Upper lobe of left lung (tissue), 6 donors: ENCODE measurements at regions not wholly inside any gene's neighbourhood (a gene's known extent, or its start where the extent isn't known, plus 50 kb on each side); places are given as distances from the start of the nearest gene placed in this dataset.

Experiments
- ATAC-seq, 2 donors: fragments of 200-7000 bp; cut with Tn5 transposase; one replicate each; pipeline ENCODE4 v1.9.1; 2022; ENCODE audit warnings: mild to moderate bottlenecking in 2 of 2, moderate library complexity in 2 of 2; ENCODE audit not compliant: low FRiP score in 2 of 2
- DNase-seq, 2 donors: peaks; one replicate each; pipeline ENCODE4 v3.0.0-alpha.2; 2019 to 2020
- H3K27ac ChIP-seq, 4 donors: fragments of 200-600 bp; sonication (generic); one replicate each; pipeline ENCODE4 v1.5.1; 2016 to 2019
- H3K27me3 ChIP-seq, 4 donors: fragments of 200-600 bp; sonication (generic); one replicate each; pipeline ENCODE4 v1.5.1; 2017 to 2019
- H3K36me3 ChIP-seq, 4 donors: fragments of 200-600 bp; sonication (generic); one replicate each; pipeline ENCODE4 v1.5.1; 2016 to 2019
- H3K4me1 ChIP-seq, 4 donors: fragments of 200-600 bp; sonication (generic); one replicate each; pipeline ENCODE4 v1.5.1; 2018 to 2019
- H3K4me3 ChIP-seq, 4 donors: fragments of 200-600 bp; sonication (generic); one replicate each; pipeline ENCODE4 v1.5.1; 2017 to 2019; ENCODE audit warnings: mild to moderate bottlenecking in 2 of 4, moderate library complexity in 1 of 4
- H3K9me3 ChIP-seq, 4 donors: fragments of 200-600 bp; sonication (generic); one replicate each; pipeline ENCODE4 v1.5.1; 2018 to 2019
- CTCF ChIP-seq, 6 experiments: fragments of 450-650 bp in 4 of 6; fragments of 200-600 bp in 2 of 6; sonication (generic) in 2 of 6; IDR thresholded peaks; one replicate each; pipeline ENCODE4 v1.5.1; 2016 to 2019; ENCODE audit warnings: antibody characterized with exemption in 6 of 6
- EP300 ChIP-seq, 4 donors: sonication (generic); formaldehyde crosslinking; IDR thresholded peaks; one replicate each; pipeline ENCODE4 v1.5.1; 2017; ENCODE audit warnings: antibody characterized with exemption in 4 of 4, control low read depth in 2 of 4
- POLR2A ChIP-seq, 4 donors: fragments of 450-650 bp; IDR thresholded peaks; one replicate each; pipeline ENCODE4 v1.5.1; 2016 to 2017; ENCODE audit warnings: antibody characterized with exemption in 4 of 4, mild to moderate bottlenecking in 2 of 4
- POLR2AphosphoS5 ChIP-seq, 2 donors: sonication (generic); formaldehyde crosslinking; IDR thresholded peaks; one replicate each; pipeline ENCODE4 v1.5.1; 2017; ENCODE audit warnings: antibody characterized with exemption in 2 of 2
- WGBS, 2 donors: methylation state at CpG; one replicate each; pipeline ENCODE4 v1.1.5; 2017 to 2018; 5-methylcytosine and 5-hydroxymethylcytosine counted together
- donor health status: DM: no; HTN: no; CAD: no; lungs with moderate emphysema.
- donor health status: DM: no; HTN: yes; CAD: no; lungs with severe emphysema.

DNA sequence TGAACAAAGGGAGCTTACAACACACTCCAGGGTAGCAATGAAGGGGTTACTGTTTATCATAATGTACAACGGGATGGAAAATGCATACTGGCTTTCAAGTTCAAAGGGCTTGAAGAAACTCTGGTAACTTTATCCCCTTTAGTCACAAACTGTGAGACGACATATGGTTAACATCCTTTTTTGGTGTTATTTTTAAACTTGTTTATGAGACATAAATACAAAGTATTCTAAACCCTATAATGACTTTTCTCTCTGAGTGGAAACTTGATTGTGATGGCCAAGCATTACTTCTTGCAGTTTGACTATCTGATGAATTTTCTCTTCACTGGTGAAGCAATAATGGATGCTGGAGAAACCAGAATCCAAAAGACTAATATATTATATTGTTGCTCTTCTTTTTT is 62.0 kb upstream of the SEMA3A start:
- WGBS, 2 donors: 39 to 41% methylated on average over 2 of the region's 2 CpGs
- ATAC-seq (no peak), DNase-seq (no peak)
- H3K4me1 ChIP-seq: no peaks in the 10 kb centered on the region
- H3K36me3 ChIP-seq: no peaks in the 10 kb centered on the region
- no peak overlapping the region for H3K27ac ChIP-seq
- H3K27me3 ChIP-seq: no peaks in the 10 kb centered on the region
- H3K4me3 ChIP-seq: no peak overlapping the region
- H3K9me3 ChIP-seq: no peaks in the 10 kb centered on the region
- TF ChIP-seq CTCF (IDR thresholded peaks at IDR 0.05) (no peak), POLR2AphosphoS5 (IDR thresholded peaks at IDR 0.05) (no peak), POLR2A (IDR thresholded peaks at IDR 0.05) (no peak), EP300 (IDR thresholded peaks at IDR 0.05) (no peak)

- ATAC-seq (no peak), DNase-seq (no peak)
- H3K27me3 ChIP-seq: no peaks in the 10 kb centered on the region
- WGBS, 2 donors: 70% methylated on average over 3 of the region's 3 CpGs
- H3K36me3 ChIP-seq: no peaks in the 10 kb centered on the region
- no peak for TF ChIP-seq EP300 (IDR thresholded peaks at IDR 0.05)
- TF ChIP-seq CTCF (IDR thresholded peaks at IDR 0.05): no peak
- TF ChIP-seq POLR2A (IDR thresholded peaks at IDR 0.05): no peak
- no peak for TF ChIP-seq POLR2AphosphoS5 (IDR thresholded peaks at IDR 0.05)
- no peak overlapping the region for H3K4me3 ChIP-seq
- H3K27ac ChIP-seq: no peak overlapping the region
- no peaks in the 10 kb centered on the region for H3K9me3 ChIP-seq
- H3K4me1 ChIP-seq: peaks cover 0 to 22% (median 15%) of the 10 kb centered on the region in 4 donors
Measured at GRCh38 chr7:84251277-84251781, 56.7 kb upstream of the SEMA3A start.

DNA sequence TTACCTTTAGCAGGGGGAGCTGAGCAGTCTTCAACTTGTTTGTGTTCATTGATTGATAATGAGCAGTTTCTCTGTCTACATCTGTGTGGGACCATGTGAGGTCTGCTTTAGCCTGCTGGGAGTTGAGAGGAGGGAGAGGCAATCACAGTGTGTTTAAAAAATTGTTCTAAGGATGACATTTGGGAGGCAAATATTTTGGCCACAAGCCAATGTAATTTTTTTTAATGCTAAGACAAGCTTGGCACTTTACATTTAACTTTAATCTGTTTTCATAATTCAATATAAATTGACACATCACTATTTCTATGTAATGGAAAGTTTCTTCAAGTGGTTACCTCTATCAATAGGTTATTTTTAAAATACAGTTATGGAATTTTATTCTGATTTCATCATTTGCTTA is 55.9 kb upstream of the SEMA3A start:
- H3K27ac ChIP-seq: no peak overlapping the region
- H3K27me3 ChIP-seq: no peaks in the 10 kb centered on the region
- ATAC-seq (no peak), DNase-seq (no peak)
- no peaks in the 10 kb centered on the region for H3K36me3 ChIP-seq
- H3K4me3 ChIP-seq: no peak overlapping the region
- peaks cover 0 to 22% (median 15%) of the 10 kb centered on the region in 4 donors for H3K4me1 ChIP-seq
- H3K9me3 ChIP-seq: peaks cover 0 to 6% (median 3%) of the 10 kb centered on the region in 4 donors
- TF ChIP-seq EP300 (IDR thresholded peaks at IDR 0.05): no peak
- no peak for TF ChIP-seq POLR2A (IDR thresholded peaks at IDR 0.05)
- TF ChIP-seq CTCF (IDR thresholded peaks at IDR 0.05): no peak
- TF ChIP-seq POLR2AphosphoS5 (IDR thresholded peaks at IDR 0.05): no peak

DNA sequence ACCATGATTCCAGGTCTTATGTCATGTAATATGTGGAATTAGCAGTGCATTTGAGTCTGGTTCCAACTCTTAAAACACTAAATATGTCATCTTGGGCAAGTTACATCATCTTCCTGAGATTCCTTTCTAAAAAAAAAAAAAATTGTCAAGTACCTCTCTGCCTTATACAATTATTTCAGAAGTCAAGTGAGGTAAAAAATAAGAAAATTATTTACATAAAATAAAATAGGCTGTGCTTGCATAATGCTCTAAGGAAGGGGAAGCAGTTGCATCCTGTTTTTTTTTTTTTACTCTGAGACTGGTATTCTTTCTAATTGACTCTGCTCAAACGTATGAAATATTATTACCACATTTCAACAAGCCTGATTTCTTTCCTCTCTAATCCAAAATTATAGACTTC is 55.1 kb upstream of the SEMA3A start:
- H3K9me3 ChIP-seq: peaks cover 0 to 7% (median 3%) of the 10 kb centered on the region in 4 donors
- peaks cover 0 to 22% (median 15%) of the 10 kb centered on the region in 4 donors for H3K4me1 ChIP-seq
- H3K27ac ChIP-seq: peak overlapping the region in 1 of 4 donors; percentile 67
- H3K27me3 ChIP-seq: no peaks in the 10 kb centered on the region
- peak in 1 of 2 donors; percentile 47 for ATAC-seq
- H3K36me3 ChIP-seq: no peaks in the 10 kb centered on the region
- TF ChIP-seq EP300 (IDR thresholded peaks at IDR 0.05) (no peak), POLR2A (IDR thresholded peaks at IDR 0.05) (no peak), POLR2AphosphoS5 (IDR thresholded peaks at IDR 0.05) (no peak), CTCF (IDR thresholded peaks at IDR 0.05) (no peak)
- no peak for DNase-seq
- no peak overlapping the region for H3K4me3 ChIP-seq
- 13 to 29% methylated on average over 1 of the region's 1 CpG for WGBS, 2 donors

DNA sequence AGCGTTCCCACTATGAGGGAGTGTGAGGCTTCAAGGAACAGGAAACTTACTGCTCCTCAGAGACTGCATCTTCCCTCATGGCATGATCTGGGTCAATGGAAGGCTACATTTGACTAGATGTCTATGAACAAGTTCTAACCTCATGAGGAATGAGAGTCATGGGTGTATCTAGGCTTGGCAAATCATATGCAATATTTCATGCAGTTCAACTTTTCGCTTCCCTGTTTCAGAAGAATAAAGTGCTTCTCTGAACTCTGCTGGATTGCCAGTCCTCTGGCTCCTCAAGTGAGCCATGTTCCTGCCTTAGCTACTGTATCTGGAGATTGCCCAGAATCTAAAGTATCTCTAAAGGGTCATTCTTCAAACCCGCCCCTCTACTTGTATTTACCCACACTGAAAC is 54.3 kb upstream of the SEMA3A start:
- H3K9me3 ChIP-seq: peaks cover 0 to 7% (median 3%) of the 10 kb centered on the region in 4 donors
- TF ChIP-seq EP300 (IDR thresholded peaks at IDR 0.05) (peak in 1 of 4 donors; percentile 45), CTCF (IDR thresholded peaks at IDR 0.05) (no peak), POLR2A (IDR thresholded peaks at IDR 0.05) (peak in 1 of 4 donors; percentile 15)
- WGBS, 2 donors: 64% methylated on average over 3 of the region's 3 CpGs
- no peak overlapping the region for H3K4me3 ChIP-seq
- peak in 1 of 2 donors; percentile 52 for DNase-seq
- H3K36me3 ChIP-seq: no peaks in the 10 kb centered on the region
- H3K4me1 ChIP-seq: peaks cover 0 to 22% (median 15%) of the 10 kb centered on the region in 4 donors
- no peaks in the 10 kb centered on the region for H3K27me3 ChIP-seq
- peak; percentile 61 to 82 for ATAC-seq
- peak overlapping the region; percentile 37 to 67 (median 64) for H3K27ac ChIP-seq
